Activated T-helper 2 cell treated with anti-CD3 and anti-CD28 coated beads, Interferon-gamma antibody, Interleukin-2, Interleukin-4, amounts not matched to agents 10 μg/mL and 5 μg/mL and 100 μg/mL, durations not matched to agents 14 hours and 24 hours and 36 hours (primary cell): ENCODE measurements at regions not wholly inside any gene's neighbourhood (a gene's known extent, or its start where the extent isn't known, plus 50 kb on each side); places are given as distances from the start of the nearest gene placed in this dataset.
"Not testable (repeated sequence)": the region's sequence is repeated elsewhere in the genome, so short reads cannot be mapped to it uniquely, and the experiment has no call there.

ENCODE experiments used
- DNase-seq: peaks from one replicate; pipeline ENCODE4 v3.0.0; 2021; ENCODE audit warnings: low spot score
- H3K27ac Mint-ChIP-seq: one replicate; pipeline ENCODE4 v1.8.0; 2021; ENCODE audit warnings: mixed read lengths
- H3K27me3 Mint-ChIP-seq: one replicate; pipeline ENCODE4 v1.8.0; 2021; ENCODE audit warnings: low read depth, mixed read lengths
- H3K36me3 Mint-ChIP-seq: one replicate; pipeline ENCODE4 v1.8.0; 2021; ENCODE audit warnings: low read depth, mixed read lengths
- H3K4me1 Mint-ChIP-seq: one replicate; pipeline ENCODE4 v1.8.0; 2021; ENCODE audit warnings: low read depth, mixed read lengths
- H3K4me3 Mint-ChIP-seq: one replicate; pipeline ENCODE4 v1.8.0; 2021; ENCODE audit warnings: low read depth, mild to moderate bottlenecking, moderate library complexity, mixed read lengths
- H3K9me3 Mint-ChIP-seq: one replicate; pipeline ENCODE4 v1.8.0; 2021; ENCODE audit warnings: mixed read lengths
- intact Hi-C: fragments of 100-400 bp; cut with micrococcal nuclease; formaldehyde crosslinking; loops from one replicate; pipeline ENCODE4 v1.15.1; 2023

DNA sequence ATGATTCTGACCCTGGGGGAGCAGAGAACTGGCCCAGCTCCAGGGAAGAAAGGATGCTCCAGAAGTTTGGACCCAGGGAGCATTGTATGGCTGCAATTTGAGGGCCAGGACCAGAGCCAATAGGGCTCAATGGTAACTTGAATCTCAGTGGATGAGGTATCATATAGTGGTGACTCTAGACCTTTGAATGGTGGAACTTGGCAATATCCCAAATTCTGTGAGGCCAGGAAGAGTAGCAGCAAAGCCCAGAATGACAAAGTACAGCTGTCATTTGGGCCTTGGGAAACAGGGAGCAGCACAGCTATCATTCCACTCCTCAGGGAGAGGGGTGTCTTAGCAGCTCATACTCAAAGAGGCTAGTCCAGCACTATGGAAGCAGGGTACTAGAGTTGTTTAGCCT is 332.9 kb upstream of the RBMS1 start:
- Mint-ChIP-seq H3K4me1 (no peaks in the 10 kb centered on the region), H3K9me3 (peaks cover 20% of the 10 kb centered on the region), H3K4me3 (no peak overlapping the region), H3K27me3 (no peaks in the 10 kb centered on the region), H3K36me3 (no peaks in the 10 kb centered on the region), H3K27ac (no peak overlapping the region)
- intact Hi-C loops = no loop called here
- DNase-seq = no peak

GRCh38 chr2:160828076-160828475 is 332.2 kb upstream of the TANK start:
- Mint-ChIP-seq H3K27ac (no peak overlapping the region), H3K27me3 (no peaks in the 10 kb centered on the region), H3K4me3 (no peak overlapping the region), H3K9me3 (peaks cover 20% of the 10 kb centered on the region), H3K36me3 (no peaks in the 10 kb centered on the region), H3K4me1 (no peaks in the 10 kb centered on the region)
- intact Hi-C loops = no loop called here
- no peak for DNase-seq

DNA sequence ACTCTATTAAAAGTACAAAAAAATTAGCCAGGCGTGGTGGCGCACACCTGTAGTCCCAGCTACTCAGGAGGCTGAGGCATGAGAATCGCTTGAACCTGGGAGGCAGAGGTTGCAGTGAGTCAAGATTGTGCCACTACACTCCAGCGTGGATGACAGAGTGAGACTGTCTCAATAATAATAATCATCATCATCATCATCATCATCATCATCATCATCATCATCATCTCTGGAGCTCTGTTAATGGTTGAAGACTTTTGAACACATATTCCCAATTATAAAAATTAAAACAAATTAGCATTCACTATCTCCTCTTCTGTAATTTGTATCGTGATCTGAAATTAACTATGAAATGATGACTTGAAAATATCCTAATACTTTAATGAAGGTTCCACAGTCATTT is 327.8 kb upstream of the TANK start:
- H3K4me1 Mint-ChIP-seq, H3K27ac Mint-ChIP-seq, H3K9me3 Mint-ChIP-seq, DNase-seq, intact Hi-C loops, H3K27me3 Mint-ChIP-seq, H3K4me3 Mint-ChIP-seq, H3K36me3 Mint-ChIP-seq: not testable (repeated sequence)

- H3K27ac Mint-ChIP-seq = no peak overlapping the region
- no peaks in the 10 kb centered on the region for H3K4me1 Mint-ChIP-seq
- no peak overlapping the region for H3K4me3 Mint-ChIP-seq
- H3K36me3 Mint-ChIP-seq = no peaks in the 10 kb centered on the region
- H3K27me3 Mint-ChIP-seq = no peaks in the 10 kb centered on the region
- no peak for DNase-seq
- H3K9me3 Mint-ChIP-seq = no peaks in the 10 kb centered on the region
- intact Hi-C loops = no loop called here
Observed at GRCh38 chr2:160835166-160835565, 325.1 kb upstream of the TANK start.

- Mint-ChIP-seq H3K9me3 (no peaks in the 10 kb centered on the region), H3K4me3 (no peak overlapping the region), H3K36me3 (no peaks in the 10 kb centered on the region), H3K27ac (no peak overlapping the region), H3K4me1 (no peaks in the 10 kb centered on the region), H3K27me3 (no peaks in the 10 kb centered on the region)
- no peak for DNase-seq
- intact Hi-C loops = no loop called here
Observed at GRCh38 chr2:160836755-160837154, 323.5 kb upstream of the TANK start.

- H3K36me3 Mint-ChIP-seq = no peaks in the 10 kb centered on the region
- intact Hi-C loops = no loop called here
- H3K4me1 Mint-ChIP-seq = no peaks in the 10 kb centered on the region
- DNase-seq = no peak
- H3K27me3 Mint-ChIP-seq = no peaks in the 10 kb centered on the region
- H3K9me3 Mint-ChIP-seq = no peaks in the 10 kb centered on the region
- H3K4me3 Mint-ChIP-seq = no peak overlapping the region
- H3K27ac Mint-ChIP-seq = no peak overlapping the region
Observed at GRCh38 chr2:160837416-160837815, 322.8 kb upstream of the TANK start.

- Mint-ChIP-seq H3K9me3 (no peaks in the 10 kb centered on the region), H3K27ac (no peak overlapping the region), H3K27me3 (no peaks in the 10 kb centered on the region), H3K36me3 (no peaks in the 10 kb centered on the region), H3K4me3 (no peak overlapping the region), H3K4me1 (no peaks in the 10 kb centered on the region)
- intact Hi-C loops = no loop called here
- no peak for DNase-seq
Observed at GRCh38 chr2:160838147-160838546, 322.1 kb upstream of the TANK start.

DNA sequence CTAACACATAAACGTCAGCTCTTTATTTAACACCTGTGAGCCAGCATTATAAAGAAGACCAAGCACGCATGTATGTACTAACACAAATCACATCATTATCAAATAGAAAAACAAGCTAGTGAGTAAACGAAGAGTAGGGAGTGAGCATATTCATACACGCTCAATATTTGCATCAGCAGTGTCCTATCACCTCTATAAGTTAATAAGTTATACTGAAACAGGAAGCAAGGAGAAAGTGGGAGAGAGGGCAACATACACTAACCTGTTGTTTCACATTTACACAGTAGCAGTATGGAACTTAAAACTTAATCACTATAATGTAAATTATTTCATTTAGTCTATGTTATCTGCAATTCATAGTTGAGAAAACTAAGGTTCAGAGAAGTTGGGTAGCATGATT is 321.5 kb upstream of the TANK start:
- DNase-seq = no peak
- H3K4me3 Mint-ChIP-seq = no peak overlapping the region
- no peaks in the 10 kb centered on the region for H3K4me1 Mint-ChIP-seq
- H3K27ac Mint-ChIP-seq = no peak overlapping the region
- intact Hi-C loops = no loop called here
- no peaks in the 10 kb centered on the region for H3K36me3 Mint-ChIP-seq
- no peaks in the 10 kb centered on the region for H3K27me3 Mint-ChIP-seq
- peaks cover 5% of the 10 kb centered on the region for H3K9me3 Mint-ChIP-seq

GRCh38 chr2:160842286-160842685 is 317.9 kb upstream of the TANK start:
- intact Hi-C loops = no loop called here
- H3K4me3 Mint-ChIP-seq = no peak overlapping the region
- H3K9me3 Mint-ChIP-seq = peaks cover 11% of the 10 kb centered on the region
- no peaks in the 10 kb centered on the region for H3K4me1 Mint-ChIP-seq
- no peak for DNase-seq
- H3K27me3 Mint-ChIP-seq = no peaks in the 10 kb centered on the region
- no peaks in the 10 kb centered on the region for H3K36me3 Mint-ChIP-seq
- no peak overlapping the region for H3K27ac Mint-ChIP-seq

GRCh38 chr2:160859096-160859495 is 301.1 kb upstream of the TANK start:
- intact Hi-C loops = no loop called here
- Mint-ChIP-seq H3K27ac (no peak overlapping the region), H3K4me1 (no peaks in the 10 kb centered on the region), H3K9me3 (no peaks in the 10 kb centered on the region), H3K36me3 (no peaks in the 10 kb centered on the region), H3K27me3 (peaks cover 3% of the 10 kb centered on the region), H3K4me3 (no peak overlapping the region)
- no peak for DNase-seq

DNA sequence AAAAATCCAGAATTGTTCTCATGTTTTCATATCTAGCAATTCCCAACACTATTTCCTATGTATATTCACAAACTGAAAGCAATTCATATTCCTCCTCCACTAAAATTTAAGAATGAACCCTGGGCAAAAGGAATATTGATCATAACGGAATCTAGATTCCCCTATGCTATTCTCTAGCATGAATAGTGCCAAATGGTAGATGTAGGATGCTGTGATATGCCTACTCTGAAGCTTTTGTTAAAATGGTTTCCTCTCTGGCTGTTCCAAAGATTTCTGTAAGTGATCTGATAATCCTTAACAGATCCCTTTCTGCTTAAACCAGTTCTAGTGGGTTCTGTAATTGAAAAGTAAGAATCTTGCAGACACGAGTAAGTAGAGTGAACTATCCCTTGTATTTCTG is 298.0 kb upstream of the TANK start:
- Mint-ChIP-seq H3K4me1 (no peaks in the 10 kb centered on the region), H3K36me3 (no peaks in the 10 kb centered on the region), H3K9me3 (no peaks in the 10 kb centered on the region), H3K4me3 (no peak overlapping the region), H3K27ac (no peak overlapping the region), H3K27me3 (peaks cover 3% of the 10 kb centered on the region)
- DNase-seq = no peak
- intact Hi-C loops = no loop called here

DNA sequence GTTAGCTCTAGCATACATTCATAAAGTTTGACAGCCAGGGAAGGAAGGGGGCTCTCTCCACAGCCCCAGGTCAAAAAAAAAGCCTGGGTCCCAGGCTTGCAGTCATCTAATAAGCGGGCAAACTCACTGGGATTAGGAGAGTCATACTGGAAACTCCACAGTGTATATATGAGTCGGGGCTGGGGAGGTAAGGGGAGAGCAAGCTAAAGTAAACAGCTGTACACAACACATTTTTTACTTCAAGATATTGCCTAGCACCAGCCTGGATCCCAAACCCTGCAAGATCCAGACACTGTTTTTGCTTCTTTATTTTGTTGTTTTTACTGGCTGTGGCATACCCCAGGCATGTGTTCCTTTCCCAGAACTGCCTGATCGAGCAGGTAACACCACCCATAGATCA is 291.3 kb upstream of the TANK start:
- DNase-seq = no peak
- no peak overlapping the region for H3K27ac Mint-ChIP-seq
- intact Hi-C loops = no loop called here
- H3K27me3 Mint-ChIP-seq = no peaks in the 10 kb centered on the region
- no peak overlapping the region for H3K4me3 Mint-ChIP-seq
- H3K36me3 Mint-ChIP-seq = no peaks in the 10 kb centered on the region
- H3K4me1 Mint-ChIP-seq = no peaks in the 10 kb centered on the region
- no peaks in the 10 kb centered on the region for H3K9me3 Mint-ChIP-seq

- no peak overlapping the region for H3K4me3 Mint-ChIP-seq
- no peaks in the 10 kb centered on the region for H3K9me3 Mint-ChIP-seq
- no peak for DNase-seq
Observed at GRCh38 chr2:160869411-160869810, 290.8 kb upstream of the TANK start.

GRCh38 chr2:160870729-160871465 is 289.3 kb upstream of the TANK start:
- intact Hi-C loops = no loop called here
- Mint-ChIP-seq H3K4me1 (no peaks in the 10 kb centered on the region), H3K27me3 (no peaks in the 10 kb centered on the region), H3K27ac (no peak overlapping the region), H3K9me3 (no peaks in the 10 kb centered on the region), H3K36me3 (no peaks in the 10 kb centered on the region), H3K4me3 (no peak overlapping the region)
- DNase-seq = no peak

More at GRCh38 chr2:160869411-160869810, 290.8 kb upstream of the TANK start:
- no peak overlapping the region for H3K27ac Mint-ChIP-seq
- intact Hi-C loops = no loop called here
- H3K36me3 Mint-ChIP-seq = no peaks in the 10 kb centered on the region
- no peaks in the 10 kb centered on the region for H3K27me3 Mint-ChIP-seq
- H3K4me1 Mint-ChIP-seq = no peaks in the 10 kb centered on the region
